SK-MEL-5 (cell line): ENCODE measurements at regions not wholly inside any gene's neighbourhood (a gene's known extent, or its start where the extent isn't known, plus 50 kb on each side); places are given as distances from the start of the nearest gene placed in this dataset.

Experiments used
- DNase-seq: peaks from one replicate; pipeline ENCODE4 v3.0.0-alpha.2; 2016; ENCODE audit warnings: low read depth, low spot score
- in situ Hi-C: cut with HindIII; loops from 2 replicates; pipeline ENCODE4 v1.10.0; 2016; ENCODE audit warnings: low sequenced_read_pairs, high pct_unique_total_duplicates, low pct_unique_long_range_greater_than_20kb

- in situ Hi-C loops = no loop called here
- DNase-seq = no peak
Measured at GRCh38 chr6:105515054-105515453, 112.2 kb upstream of the PREP start.

DNA sequence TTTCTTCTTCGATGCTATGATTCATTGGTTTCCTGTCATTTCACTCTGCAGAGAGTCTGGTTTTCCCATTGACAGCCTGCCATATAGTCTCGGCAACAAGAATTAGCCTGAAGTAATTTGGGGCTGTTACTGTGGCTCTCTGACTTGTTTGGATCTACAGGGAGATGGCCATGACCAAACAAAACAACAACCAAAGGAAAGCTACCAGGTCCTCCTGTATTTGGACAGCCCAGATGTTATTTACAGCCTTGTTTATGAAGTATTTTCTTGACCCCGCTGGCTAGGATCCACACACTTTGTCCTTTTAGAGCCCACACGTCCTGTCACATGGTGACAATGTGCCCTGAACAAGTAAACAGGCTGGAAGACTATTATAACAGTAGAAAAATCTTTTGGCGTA lies 111.4 kb upstream of the PREP start:
- in situ Hi-C loops = no loop called here
- no peak for DNase-seq

DNA sequence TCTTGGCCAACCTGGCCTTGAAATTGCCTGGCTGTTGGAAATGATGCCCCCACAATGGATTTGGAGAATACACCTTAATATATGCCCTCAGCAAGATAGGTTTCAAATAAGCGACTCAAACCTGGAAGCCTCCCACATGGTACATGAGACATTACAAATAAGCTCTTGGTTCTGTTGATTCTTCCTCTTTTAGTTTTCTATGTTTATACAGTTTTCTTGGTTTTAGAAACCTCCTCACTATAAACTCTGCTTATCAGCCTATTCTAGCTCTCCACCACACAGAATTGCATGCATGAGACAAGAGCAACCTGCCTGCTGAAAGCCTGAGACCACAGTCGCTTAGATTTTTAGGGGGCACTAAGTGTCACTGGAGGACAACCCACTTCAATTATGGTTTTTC lies 108.8 kb upstream of the PREP start:
- in situ Hi-C loops = no loop called here
- DNase-seq = no peak

DNA sequence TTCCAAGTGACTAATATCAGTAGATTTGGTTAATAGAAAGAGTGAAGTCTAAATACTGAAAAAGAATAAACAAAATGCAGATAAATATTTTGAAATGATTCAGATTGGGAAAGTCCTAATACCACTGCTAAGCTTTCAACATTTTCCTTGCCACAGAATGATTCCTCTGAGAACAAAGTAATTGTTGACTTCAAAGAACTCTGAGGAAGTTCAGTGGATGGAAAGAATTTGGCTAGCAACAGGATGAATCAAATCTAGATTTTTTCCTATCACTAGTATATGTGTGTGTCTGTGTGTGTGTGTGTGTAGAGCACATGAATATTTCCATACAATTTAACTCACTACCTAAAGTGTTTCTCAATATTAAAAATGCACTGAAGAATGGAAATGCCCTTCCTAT lies 107.9 kb upstream of the PREP start:
- no peak for DNase-seq
- in situ Hi-C loops = no loop called here

DNA sequence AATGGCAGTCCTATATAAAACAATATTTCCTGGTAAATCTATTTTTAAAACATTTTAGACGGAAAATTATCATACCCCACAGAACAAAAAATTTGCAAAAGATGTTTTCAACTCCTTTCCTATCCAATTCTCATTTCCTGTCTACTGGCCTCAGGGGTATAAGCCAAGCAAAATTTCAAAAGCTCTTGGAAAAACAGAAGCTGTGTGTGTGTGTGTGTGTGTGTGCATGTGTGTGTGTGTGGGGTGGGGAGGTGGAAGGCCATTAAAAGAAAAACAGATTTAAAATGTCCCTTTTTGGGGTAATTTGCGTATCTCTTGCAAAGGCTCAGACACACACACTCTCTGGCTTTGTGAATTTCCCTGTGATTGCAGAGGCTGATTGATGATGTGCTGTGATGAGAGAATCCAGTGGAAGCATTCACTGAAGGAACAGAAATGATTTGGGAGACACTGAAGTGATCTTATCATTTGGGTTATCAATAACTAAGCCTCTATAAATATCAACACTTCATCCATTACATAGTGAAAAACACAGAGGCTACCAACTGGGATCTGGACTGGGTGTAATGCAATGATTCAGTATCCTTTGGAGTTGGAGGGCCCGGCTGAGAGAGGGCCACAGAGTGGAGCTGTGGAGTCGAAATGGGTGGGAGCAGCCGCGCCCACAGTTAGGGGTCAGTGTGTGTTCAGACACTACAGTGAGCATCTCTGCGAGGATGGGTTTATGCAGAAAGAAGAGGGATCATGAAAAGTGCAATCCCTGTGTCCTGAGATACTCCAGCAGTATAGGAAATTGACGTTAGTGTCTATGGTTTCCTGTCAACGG lies 106.8 kb upstream of the PREP start:
- peak; percentile 48 for DNase-seq
- in situ Hi-C loops = no loop called here

GRCh38 chr6:105507811-105508210 lies 104.9 kb upstream of the PREP start:
- in situ Hi-C loops = no loop called here
- DNase-seq = no peak

DNA sequence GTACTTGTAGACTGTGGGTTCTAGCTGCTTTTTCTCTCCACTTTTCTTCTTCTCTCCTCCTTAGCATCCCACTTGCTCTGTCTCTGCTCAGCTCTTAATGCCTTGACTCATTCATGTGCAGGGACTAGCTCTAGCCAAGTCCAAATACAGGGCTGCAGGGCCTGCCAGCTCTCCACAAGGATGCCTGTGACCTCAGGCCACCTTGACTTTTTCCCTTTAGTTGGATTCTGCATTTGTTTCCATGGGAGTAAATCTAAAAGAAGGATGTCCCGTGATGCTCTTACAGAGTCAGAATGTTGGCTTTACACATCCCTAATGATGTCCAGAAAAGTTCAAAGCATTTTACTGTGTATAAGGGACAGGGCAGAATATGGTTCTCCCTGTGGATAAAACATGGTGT lies 101.8 kb upstream of the PREP start:
- DNase-seq = no peak
- in situ Hi-C loops = no loop called here

- DNase-seq = no peak
- in situ Hi-C loops = no loop called here
Measured at GRCh38 chr6:105503641-105504040, 100.8 kb upstream of the PREP start.

DNA sequence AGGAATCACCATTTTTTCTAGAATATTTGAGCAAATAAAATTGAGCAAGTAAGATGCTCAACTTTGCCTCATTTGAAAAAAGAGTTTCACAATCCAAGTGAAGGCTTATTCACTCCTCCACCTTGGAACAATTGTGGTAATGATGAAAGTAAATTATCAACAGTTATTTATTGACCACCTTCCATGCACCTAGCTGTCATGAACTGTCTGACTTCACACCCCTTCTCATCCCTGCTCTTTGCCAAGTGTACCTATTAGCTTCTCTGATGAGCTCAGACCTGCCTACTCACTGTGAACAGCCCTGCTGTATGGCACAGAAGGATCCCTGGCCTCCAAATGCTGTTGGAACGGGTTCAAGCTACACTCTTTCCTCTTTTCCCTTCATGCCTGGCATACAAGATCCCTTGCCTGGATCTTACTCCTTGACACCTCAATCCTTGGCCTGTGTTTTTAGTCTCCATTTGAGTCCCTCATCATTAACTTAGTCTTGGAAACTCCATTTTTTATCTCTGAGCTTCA lies 99.0 kb upstream of the PREP start:
- no peak for DNase-seq
- in situ Hi-C loops = no loop called here

DNA sequence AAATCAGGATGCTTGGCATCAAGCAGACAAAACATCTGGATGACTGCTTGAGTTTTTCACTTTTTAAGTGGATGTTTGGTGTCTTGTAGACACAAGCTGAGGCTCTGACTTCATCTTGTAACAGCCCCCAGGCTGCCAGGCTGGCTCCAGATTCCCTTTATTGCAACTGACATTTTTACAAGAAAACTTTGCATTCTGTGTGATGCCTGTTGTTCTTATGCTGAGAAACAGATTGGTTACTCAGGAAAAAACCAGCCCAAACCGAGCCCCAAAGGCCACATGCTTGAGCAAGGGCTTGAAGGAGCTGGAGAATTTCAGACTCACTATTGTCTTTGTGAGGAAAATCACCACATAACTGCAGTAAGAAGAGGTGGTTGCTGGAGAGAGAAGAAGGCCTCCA lies 98.4 kb upstream of the PREP start:
- in situ Hi-C loops = no loop called here
- no peak for DNase-seq

- in situ Hi-C loops = no loop called here
- no peak for DNase-seq
Measured at GRCh38 chr6:105500693-105501092, 97.8 kb upstream of the PREP start.

- no peak for DNase-seq
- in situ Hi-C loops = no loop called here
Measured at GRCh38 chr6:105499931-105500330, 97.0 kb upstream of the PREP start.

DNA sequence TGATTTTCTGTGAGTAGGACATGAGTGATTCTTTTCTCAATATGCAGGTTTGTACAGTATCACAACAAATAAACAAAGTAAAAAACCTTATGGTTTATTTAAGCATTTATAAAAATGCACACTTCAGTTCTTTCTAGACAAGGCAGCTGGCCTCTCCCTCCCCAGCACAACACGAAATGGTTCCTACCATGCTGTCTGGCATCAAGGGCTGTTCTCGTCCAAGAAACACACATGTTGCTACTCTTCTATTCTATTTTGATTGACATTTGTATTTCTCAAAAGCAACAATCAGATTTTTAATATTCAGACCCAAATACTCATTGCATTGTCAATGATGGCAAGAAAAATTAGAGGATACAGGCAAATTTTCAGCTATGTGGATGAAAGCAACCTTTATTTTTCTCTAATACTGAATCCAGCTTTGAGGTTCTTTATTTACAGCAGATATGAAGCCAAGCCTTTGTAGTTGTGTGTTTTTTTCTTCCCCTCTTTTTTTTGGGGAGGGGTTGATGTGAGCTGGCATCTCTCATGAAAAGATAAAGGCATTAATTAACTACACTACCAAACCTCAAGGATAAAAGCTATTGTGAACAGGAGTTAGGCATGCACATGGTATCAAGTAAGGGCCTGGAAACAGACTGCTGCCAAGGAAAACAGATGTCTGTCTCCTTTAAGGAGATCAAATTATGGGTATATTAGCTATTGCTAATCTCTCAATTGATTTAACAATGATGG lies 96.4 kb upstream of the PREP start:
- in situ Hi-C loops = no loop called here
- DNase-seq = no peak

DNA sequence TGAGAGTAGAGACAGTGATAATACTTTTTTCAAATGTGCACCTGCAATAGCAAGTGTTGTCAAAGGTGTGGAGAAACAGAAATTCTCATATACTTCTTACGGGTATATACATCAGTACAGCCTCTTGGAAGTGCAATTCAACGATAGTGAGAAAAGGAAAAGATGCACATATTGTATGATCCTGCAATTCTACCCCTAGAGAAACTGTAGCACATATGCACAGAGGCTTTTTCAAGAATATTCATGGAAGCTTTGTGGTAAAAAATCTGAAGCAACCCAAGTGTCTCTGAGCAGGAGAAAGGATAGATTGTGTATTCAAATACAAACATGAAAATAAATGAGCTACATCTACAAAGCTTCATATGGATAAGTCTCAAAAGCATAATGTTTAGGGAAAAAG lies 94.7 kb upstream of the PREP start:
- in situ Hi-C loops = no loop called here
- DNase-seq = no peak

DNA sequence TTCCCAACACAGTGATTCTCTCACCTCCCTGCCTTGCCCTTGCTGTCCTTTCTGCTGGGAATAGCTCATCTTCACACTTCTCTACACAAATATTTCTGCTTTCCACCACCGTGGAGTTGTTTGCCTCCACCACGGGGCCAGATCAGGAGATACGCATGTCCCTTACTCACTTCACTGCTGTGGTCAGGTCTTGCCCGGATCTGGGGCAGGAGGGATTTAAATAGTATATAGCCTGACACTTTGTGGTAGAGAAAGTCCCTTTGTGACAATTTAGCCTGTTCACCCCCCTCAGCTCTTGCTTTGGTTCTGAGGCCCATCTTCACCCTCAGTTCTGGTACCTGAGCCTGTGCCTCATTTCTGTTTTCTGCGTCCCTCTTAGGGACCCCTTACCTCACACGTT lies 92.6 kb upstream of the PREP start:
- no peak for DNase-seq
- in situ Hi-C loops = no loop called here

- in situ Hi-C loops = no loop called here
- no peak for DNase-seq
Measured at GRCh38 chr6:105494688-105495087, 91.8 kb upstream of the PREP start.

- in situ Hi-C loops = no loop called here
- no peak for DNase-seq
Measured at GRCh38 chr6:105493736-105494135, 90.9 kb upstream of the PREP start.

- in situ Hi-C loops = no loop called here
- DNase-seq = no peak
Measured at GRCh38 chr6:105492706-105493673, 90.1 kb upstream of the PREP start.
